Left lung (tissue), 4 donors: ENCODE measurements at regions not wholly inside any gene's neighbourhood (a gene's known extent, or its start where the extent isn't known, plus 50 kb on each side); places are given as distances from the start of the nearest gene placed in this dataset.

Experiments
- ATAC-seq: fragments of 200-7000 bp; cut with Tn5 transposase; one replicate; pipeline ENCODE4 v1.9.1; 2020; ENCODE audit warnings: moderate library complexity
- DNase-seq, 4 donors: peaks; one replicate each; pipeline ENCODE4 v3.0.0-alpha.2; 2013 to 2020
- H3K27ac ChIP-seq, 2 donors: fragments of 200-600 bp; sonication (generic) in 1 of 2; one replicate each; pipeline versions ENCODE4 v1.5.0 to v1.8.0; 2020 to 2021
- H3K27me3 ChIP-seq, 2 donors: fragments of 200-600 bp; sonication (generic) in 1 of 2; one replicate each; pipeline versions ENCODE4 v1.5.0 to v1.8.0; 2020 to 2021
- H3K36me3 ChIP-seq, 2 donors: fragments of 200-600 bp; sonication (generic) in 1 of 2; one replicate each; pipeline versions ENCODE4 v1.5.0 to v1.8.0; 2020 to 2021
- H3K4me1 ChIP-seq, 2 donors: fragments of 200-600 bp; one replicate each; pipeline ENCODE4 v1.8.0; 2021
- H3K4me3 ChIP-seq, 2 donors: fragments of 200-600 bp; sonication (generic) in 1 of 2; one replicate each; pipeline versions ENCODE4 v1.5.0 to v1.8.0; 2020 to 2021; ENCODE audit warnings: mild to moderate bottlenecking in 1 of 2
- H3K9me3 ChIP-seq, 2 donors: fragments of 200-600 bp; sonication (generic) in 1 of 2; one replicate each; pipeline versions ENCODE4 v1.5.0 to v1.8.0; 2020 to 2021
- CTCF ChIP-seq, 2 donors: fragments of 200-600 bp; sonication (generic) in 1 of 2; IDR thresholded peaks; one replicate each; pipeline versions ENCODE4 v1.5.0 to v1.8.0; 2021; ENCODE audit warnings: antibody characterized with exemption in 2 of 2
- intact Hi-C, 2 donors: fragments of 100-400 bp; cut with DNase I; formaldehyde crosslinking; loops; one replicate each; pipeline versions ENCODE4 v1.11.2 to v1.14.2; 2022
- donor health status: DM: no; HTN: yes; CAD: no.
- donor health status: DM: no; HTN: no; CAD: no.

GRCh38 chr9:13960011-13960765, 353.8 kb downstream of the NFIB start:
- no peak for TF ChIP-seq CTCF (IDR thresholded peaks at IDR 0.05)
- Histone ChIP-seq H3K27ac (no peak overlapping the region), H3K9me3 (no peaks in the 10 kb centered on the region), H3K4me1 (no peaks in the 10 kb centered on the region), H3K27me3 (no peaks in the 10 kb centered on the region), H3K36me3 (no peaks in the 10 kb centered on the region), H3K4me3 (no peak overlapping the region)
- DNase-seq (no peak), ATAC-seq (no peak)
- intact Hi-C loops, result loop anchor here in 1 of 2 donors (10.0 kb wide), 1 partner anchor 55 kb away; no protein-coding TSS in a partner anchor

- intact Hi-C loops, result no loop called here
- peak; percentile 63 for ATAC-seq
Observed at GRCh38 chr9:13958672-13959071, 355.3 kb downstream of the NFIB start.

GRCh38 chr9:13957089-13957488, 356.9 kb downstream of the NFIB start:
- Histone ChIP-seq H3K4me1 (no peaks in the 10 kb centered on the region), H3K27ac (no peak overlapping the region), H3K9me3 (no peaks in the 10 kb centered on the region), H3K4me3 (no peak overlapping the region), H3K36me3 (no peaks in the 10 kb centered on the region), H3K27me3 (no peaks in the 10 kb centered on the region)
- ATAC-seq (no peak), DNase-seq (no peak)
- intact Hi-C loops, result no loop called here
- no peak for TF ChIP-seq CTCF (IDR thresholded peaks at IDR 0.05)

More at GRCh38 chr9:13958672-13959071, 355.3 kb downstream of the NFIB start:
- Histone ChIP-seq H3K9me3 (no peaks in the 10 kb centered on the region), H3K27ac (no peak overlapping the region), H3K36me3 (no peaks in the 10 kb centered on the region), H3K27me3 (no peaks in the 10 kb centered on the region), H3K4me3 (no peak overlapping the region), H3K4me1 (no peaks in the 10 kb centered on the region)
- TF ChIP-seq CTCF (IDR thresholded peaks at IDR 0.05), result no peak
- no peak for DNase-seq

GRCh38 chr9:13956107-13956506, 357.8 kb downstream of the NFIB start:
- H3K27ac ChIP-seq, result no peak overlapping the region
- no peaks in the 10 kb centered on the region for H3K27me3 ChIP-seq
- H3K9me3 ChIP-seq, result no peaks in the 10 kb centered on the region
- H3K36me3 ChIP-seq, result no peaks in the 10 kb centered on the region
- H3K4me3 ChIP-seq, result no peak overlapping the region
- intact Hi-C loops, result no loop called here
- TF ChIP-seq CTCF (IDR thresholded peaks at IDR 0.05), result no peak
- H3K4me1 ChIP-seq, result no peaks in the 10 kb centered on the region
- DNase-seq (no peak), ATAC-seq (no peak)

- H3K27ac ChIP-seq, result no peak overlapping the region
- no peaks in the 10 kb centered on the region for H3K4me1 ChIP-seq
- no peak for TF ChIP-seq CTCF (IDR thresholded peaks at IDR 0.05)
- no peaks in the 10 kb centered on the region for H3K27me3 ChIP-seq
- no peaks in the 10 kb centered on the region for H3K9me3 ChIP-seq
- no peak overlapping the region for H3K4me3 ChIP-seq
- intact Hi-C loops, result no loop called here
- no peak for ATAC-seq
- H3K36me3 ChIP-seq, result no peaks in the 10 kb centered on the region
- DNase-seq, result no peak
Observed at GRCh38 chr9:13952906-13953305, 361.0 kb downstream of the NFIB start.
